GM12801 (cell line): ENCODE measurements at regions not wholly inside any gene's neighbourhood (a gene's known extent, or its start where the extent isn't known, plus 50 kb on each side); places are given as distances from the start of the nearest gene placed in this dataset.

Experiments
- TF ChIP-seq, protein P1 (sequence below): IDR thresholded peaks from one replicate; pipeline ENCODE4 v1.5.1; 2011; ENCODE audit warnings: control low read depth; ENCODE audit not compliant: insufficient read length; ENCODE audit errors: extremely low read depth

DNA sequence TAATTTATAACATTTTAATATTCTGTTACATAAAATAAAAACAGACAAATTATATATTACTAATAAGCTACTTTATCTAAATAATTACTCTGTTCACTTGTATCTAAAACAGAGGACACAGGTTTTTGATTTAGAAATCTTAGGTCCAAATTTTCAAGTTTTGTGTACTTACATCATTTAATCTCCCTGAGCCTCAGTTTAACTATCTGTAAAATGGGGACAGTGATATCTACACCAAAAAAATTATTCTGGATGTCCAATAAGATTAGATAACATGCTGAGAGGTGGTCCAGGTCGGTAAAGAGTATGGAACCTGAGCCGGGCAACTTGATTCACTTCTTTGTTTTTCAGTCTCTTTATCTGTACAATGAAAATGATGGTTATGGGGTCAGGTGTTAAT is 263.8 kb upstream of the CDIN1 start:
- TF ChIP-seq, protein P1, sequence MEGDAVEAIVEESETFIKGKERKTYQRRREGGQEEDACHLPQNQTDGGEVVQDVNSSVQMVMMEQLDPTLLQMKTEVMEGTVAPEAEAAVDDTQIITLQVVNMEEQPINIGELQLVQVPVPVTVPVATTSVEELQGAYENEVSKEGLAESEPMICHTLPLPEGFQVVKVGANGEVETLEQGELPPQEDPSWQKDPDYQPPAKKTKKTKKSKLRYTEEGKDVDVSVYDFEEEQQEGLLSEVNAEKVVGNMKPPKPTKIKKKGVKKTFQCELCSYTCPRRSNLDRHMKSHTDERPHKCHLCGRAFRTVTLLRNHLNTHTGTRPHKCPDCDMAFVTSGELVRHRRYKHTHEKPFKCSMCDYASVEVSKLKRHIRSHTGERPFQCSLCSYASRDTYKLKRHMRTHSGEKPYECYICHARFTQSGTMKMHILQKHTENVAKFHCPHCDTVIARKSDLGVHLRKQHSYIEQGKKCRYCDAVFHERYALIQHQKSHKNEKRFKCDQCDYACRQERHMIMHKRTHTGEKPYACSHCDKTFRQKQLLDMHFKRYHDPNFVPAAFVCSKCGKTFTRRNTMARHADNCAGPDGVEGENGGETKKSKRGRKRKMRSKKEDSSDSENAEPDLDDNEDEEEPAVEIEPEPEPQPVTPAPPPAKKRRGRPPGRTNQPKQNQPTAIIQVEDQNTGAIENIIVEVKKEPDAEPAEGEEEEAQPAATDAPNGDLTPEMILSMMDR = no peak

DNA sequence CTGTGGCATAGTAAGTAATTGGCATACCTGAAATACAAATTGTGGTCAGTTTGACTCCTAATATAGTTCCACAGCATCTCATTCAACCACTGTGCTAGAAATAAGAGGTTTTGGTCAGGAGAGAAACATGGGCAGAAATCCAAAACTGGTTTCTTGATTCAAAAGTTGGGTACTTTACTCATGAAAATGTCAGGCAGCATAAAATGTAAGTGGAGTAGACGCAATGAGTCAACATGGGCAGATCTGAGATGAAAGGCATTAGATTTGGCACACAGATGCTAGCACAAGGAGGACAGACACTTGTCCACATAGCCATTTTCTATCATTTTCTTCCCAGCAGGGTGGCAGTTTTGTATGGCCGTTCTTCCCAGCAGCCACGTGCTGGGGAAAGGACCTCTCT is 255.8 kb upstream of the CDIN1 start:
- TF ChIP-seq, protein P1 = no peak

DNA sequence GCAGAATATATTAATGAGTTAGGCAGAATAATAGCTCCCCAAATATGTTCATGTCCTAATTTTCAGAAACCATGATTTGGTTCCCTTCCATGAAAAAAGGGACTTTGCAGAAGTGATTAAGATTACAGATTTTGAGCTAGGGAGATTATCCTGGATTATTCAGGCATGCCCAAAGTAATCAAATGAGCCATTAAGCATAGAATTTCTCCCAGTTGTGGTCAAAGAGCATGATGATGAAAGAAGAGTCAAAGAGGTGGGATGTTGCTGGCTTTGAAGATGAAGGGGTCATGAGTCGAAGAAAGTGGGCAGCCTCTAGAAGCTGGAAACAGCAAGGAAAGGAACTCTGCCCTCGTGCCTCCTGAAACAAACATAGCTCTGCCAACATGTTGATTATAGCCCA is 254.2 kb upstream of the CDIN1 start:
- TF ChIP-seq, protein P1 = no peak

DNA sequence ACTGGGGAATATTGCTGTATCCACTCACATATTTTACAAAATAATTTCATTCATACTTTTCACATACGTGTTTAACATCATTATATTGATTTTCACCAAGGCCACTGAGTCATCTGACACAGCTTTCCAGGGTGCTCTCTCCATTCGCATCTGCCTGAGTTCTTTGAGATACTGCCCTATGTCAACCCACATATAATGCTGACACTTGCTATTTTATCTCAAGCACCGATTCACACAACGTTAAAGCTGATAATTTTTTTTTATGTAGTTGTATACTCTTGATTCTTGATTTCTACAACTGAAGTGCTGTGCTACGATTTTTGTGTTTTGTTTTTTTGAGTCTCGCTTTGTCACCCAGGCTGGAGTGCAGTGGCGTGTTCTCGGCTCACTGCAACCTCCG is 249.8 kb upstream of the CDIN1 start:
- TF ChIP-seq, protein P1 = no peak

DNA sequence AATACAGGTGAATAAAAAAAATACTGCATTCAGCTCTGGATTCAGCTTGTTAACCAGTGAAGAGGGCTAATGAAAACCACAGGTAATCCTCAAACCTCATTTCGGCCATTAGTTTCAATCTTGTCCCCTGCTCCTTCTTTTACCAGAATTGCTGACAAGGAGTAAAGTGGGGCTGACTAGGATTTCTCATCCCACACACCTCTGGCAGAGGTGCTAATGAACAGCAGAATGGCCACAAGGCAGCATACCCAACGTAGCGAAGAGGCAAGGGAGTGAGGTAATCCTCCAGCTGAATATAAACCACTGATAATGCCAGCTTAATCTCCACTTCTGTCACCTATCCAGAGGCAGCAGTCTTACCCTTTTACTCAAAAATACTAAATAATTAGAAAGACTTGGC is 248.8 kb upstream of the CDIN1 start:
- TF ChIP-seq, protein P1 = no peak

DNA sequence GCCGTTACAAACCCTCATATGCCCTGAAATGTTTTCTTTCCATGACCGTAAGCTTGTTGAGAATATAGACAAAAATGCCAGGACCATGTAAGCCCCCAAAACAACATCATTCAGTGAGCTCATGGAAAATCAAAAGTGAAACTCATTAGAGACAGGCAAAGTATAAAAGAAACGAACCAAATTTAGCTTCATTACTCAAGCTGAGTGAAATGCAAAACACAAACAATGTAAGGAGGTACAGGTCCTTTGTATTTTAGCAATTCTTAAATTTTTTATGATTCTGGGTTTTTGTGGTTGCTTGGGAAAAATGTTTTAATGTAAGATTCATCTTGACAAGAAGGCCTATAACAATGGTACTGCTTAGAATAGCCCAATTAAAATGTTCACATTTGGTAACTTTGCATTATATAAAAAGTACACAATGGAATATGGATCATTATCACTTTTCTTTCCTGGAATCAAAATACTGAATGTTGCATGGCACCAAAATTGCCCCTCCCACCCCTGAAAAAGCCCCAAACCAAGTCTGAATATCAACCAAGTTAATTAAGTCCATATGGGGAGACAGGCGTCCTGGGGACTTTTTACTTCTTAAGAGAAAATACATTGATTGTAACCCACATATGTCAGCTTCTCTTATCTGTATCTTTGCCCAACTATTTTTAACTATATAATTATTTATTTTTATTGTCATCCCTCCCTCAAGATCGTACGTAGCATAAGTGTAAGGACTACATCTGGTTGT is 247.7 kb upstream of the CDIN1 start:
- TF ChIP-seq, protein P1 = no peak

DNA sequence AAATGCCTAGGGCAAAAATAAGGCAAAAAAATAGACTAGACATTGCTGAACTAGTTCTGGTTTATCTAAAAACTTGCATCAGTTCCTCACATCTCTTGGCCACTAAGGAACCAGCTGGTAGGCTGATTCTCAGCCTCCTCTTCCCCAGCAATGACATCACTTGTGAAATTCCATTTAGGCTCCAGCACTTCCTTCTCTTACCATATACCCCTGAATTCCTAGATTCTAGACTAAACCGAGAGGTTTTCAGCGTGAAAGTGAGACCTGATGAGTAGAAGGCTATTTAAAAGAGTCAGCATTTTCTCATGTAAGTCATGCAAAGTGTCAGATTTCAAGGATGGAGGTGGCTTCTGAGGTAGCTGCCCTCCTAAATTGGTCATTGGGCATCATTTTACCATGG is 247.1 kb upstream of the CDIN1 start:
- TF ChIP-seq, protein P1 = no peak
